ENCODE measurements at regions not wholly inside any gene's neighbourhood (a gene's known extent, or its start where the extent isn't known, plus 50 kb on each side); places are given as distances from the start of the nearest gene placed in this dataset.
"Not testable (repeated sequence)": the region's sequence is repeated elsewhere in the genome, so short reads cannot be mapped to it uniquely, and the experiment has no call there.

GRCh38 chr6:121703129-121703528, 267.7 kb downstream of the GJA1 start:
- intact Hi-C loops (cut with micrococcal nuclease; ENCODE audit: unreplicated experiment); H3K27me3 ChIP-seq (replicated peaks in 1 of 2; ENCODE audit: control insufficient read depth in 2 of 2, insufficient read depth in 2 of 2, low read length in 1 of 2); H3K4me2 ChIP-seq (ENCODE audit: control insufficient read depth, insufficient read depth); H3K4me3 ChIP-seq; H3K27ac ChIP-seq (ENCODE audit: control insufficient read depth, insufficient read depth); H3K9ac ChIP-seq (ENCODE audit: control insufficient read depth, insufficient read depth, low read length); FAIRE-seq; H2AFZ ChIP-seq (ENCODE audit: control insufficient read depth, low read depth, low read length); H3K9me3 ChIP-seq (replicated peaks; ENCODE audit: control insufficient read depth, insufficient read depth, low read length); POLR2A ChIA-PET; RAD21 ChIA-PET (ENCODE audit: unreplicated experiment); SMC1A ChIA-PET (ENCODE audit: uncharacterized antibody, unreplicated experiment); H4K20me1 ChIP-seq (ENCODE audit: control insufficient read depth, insufficient read depth); H3K79me2 ChIP-seq (ENCODE audit: control insufficient read depth, insufficient read depth, low read length); BruUV-seq (replicated peaks); DNase-seq (ENCODE audit: low read depth, low spot score); in situ Hi-C loops (cut with MboI); H3K4me1 ChIP-seq (ENCODE audit: control insufficient read depth, insufficient read depth, low read length); ATAC-seq; H3K36me3 ChIP-seq (ENCODE audit: control insufficient read depth in 2 of 2, insufficient read depth in 2 of 2, low read length in 1 of 2): not testable (repeated sequence)
- WGBS (ENCODE audit: insufficient coverage, insufficient replicate concordance, low lambda C conversion rate, missing lambda C conversion rate) = 32% methylated on average over 8 of the region's 8 CpGs
- CTCF ChIA-PET = interaction anchor here (1.2 kb wide), 1 partner anchor 146 kb away, joined by 3 read pairs; no protein-coding TSS in a partner anchor

GRCh38 chr6:121711472-121711871, 276.0 kb downstream of the GJA1 start:
- Histone ChIP-seq H3K9me3 (replicated peaks; ENCODE audit: control insufficient read depth, insufficient read depth, low read length) (no peaks in the 10 kb centered on the region), H3K27me3 (replicated peaks in 1 of 2; ENCODE audit: control insufficient read depth in 2 of 2, insufficient read depth in 2 of 2, low read length in 1 of 2) (no peaks in the 10 kb centered on the region), H4K20me1 (ENCODE audit: control insufficient read depth, insufficient read depth) (no peaks in the 10 kb centered on the region), H3K4me3 (no peak overlapping the region), H2AFZ (ENCODE audit: control insufficient read depth, low read depth, low read length) (no peak overlapping the region), H3K79me2 (ENCODE audit: control insufficient read depth, insufficient read depth, low read length) (no peaks in the 10 kb centered on the region), H3K27ac (ENCODE audit: control insufficient read depth, insufficient read depth) (no peak overlapping the region), H3K4me1 (ENCODE audit: control insufficient read depth, insufficient read depth, low read length) (no peaks in the 10 kb centered on the region), H3K9ac (ENCODE audit: control insufficient read depth, insufficient read depth, low read length) (no peak overlapping the region), H3K36me3 (ENCODE audit: control insufficient read depth in 2 of 2, insufficient read depth in 2 of 2, low read length in 1 of 2) (no peaks in the 10 kb centered on the region), H3K4me2 (ENCODE audit: control insufficient read depth, insufficient read depth) (no peak overlapping the region)
- DNase-seq (ENCODE audit: low read depth, low spot score) (no peak), FAIRE-seq (no peak), ATAC-seq (no peak)
- BruUV-seq (replicated peaks) = no TSS peak
- ChIA-PET CTCF (no interaction called here), SMC1A (ENCODE audit: uncharacterized antibody, unreplicated experiment) (no interaction called here), RAD21 (ENCODE audit: unreplicated experiment) (no interaction called here), POLR2A (no interaction called here)
- intact Hi-C loops (cut with micrococcal nuclease; ENCODE audit: unreplicated experiment) (no loop called here), in situ Hi-C loops (cut with MboI) (no loop called here)
- TF ChIP-seq PKNOX1 (IDR thresholded peaks at IDR 0.05) = no peak
- 12% methylated on average over 3 of the region's 3 CpGs for WGBS (ENCODE audit: insufficient coverage, insufficient replicate concordance, low lambda C conversion rate, missing lambda C conversion rate)

Data from GM12878 (cell line).